ENCODE measurements at regions not wholly inside any gene's neighbourhood (a gene's known extent, or its start where the extent isn't known, plus 50 kb on each side); places are given as distances from the start of the nearest gene placed in this dataset.
"Not testable (repeated sequence)": the region's sequence is repeated elsewhere in the genome, so short reads cannot be mapped to it uniquely, and the experiment has no call there.

DNA sequence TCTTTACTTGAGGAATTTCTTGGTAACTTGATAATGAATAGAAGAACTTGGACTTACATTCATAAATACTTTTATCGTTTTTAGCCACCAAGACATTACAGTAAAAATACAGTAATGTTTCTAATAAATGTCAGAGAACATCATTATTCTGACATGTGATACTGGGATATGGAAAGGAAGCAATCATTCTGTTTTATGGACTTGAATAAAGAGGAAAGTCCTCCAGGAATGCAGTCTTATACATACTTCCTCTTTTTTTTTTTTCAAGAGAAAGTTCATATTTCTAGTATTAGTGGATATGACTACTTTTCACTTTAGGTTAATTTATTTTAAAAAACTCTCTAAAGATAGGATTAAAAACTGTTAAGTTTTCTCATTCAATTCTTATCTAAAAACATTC, 220.0 kb upstream of the SEMA3C start:
- no peak for DNase-seq (ENCODE audit: low read depth in 2 of 2)

DNA sequence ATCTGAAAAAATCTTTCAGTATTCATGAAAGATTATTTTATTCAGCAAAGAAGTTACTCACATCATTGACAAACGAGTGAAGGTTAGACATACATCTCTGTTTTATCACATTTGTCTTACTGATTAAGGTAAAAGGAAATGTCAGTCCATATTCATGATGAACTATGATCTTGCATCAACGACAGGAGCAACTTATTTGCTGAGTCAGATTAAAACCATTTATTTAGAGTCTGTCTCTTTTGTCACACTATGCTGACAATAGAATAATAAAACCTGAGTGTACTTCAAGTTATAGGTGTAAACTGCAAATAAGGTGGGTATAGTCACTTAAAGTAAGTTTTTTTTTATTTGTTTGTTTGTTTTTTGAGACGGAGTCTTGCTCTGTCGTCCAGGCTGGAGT, 216.5 kb upstream of the SEMA3C start:
- DNase-seq (ENCODE audit: low read depth in 2 of 2): no peak

DNA sequence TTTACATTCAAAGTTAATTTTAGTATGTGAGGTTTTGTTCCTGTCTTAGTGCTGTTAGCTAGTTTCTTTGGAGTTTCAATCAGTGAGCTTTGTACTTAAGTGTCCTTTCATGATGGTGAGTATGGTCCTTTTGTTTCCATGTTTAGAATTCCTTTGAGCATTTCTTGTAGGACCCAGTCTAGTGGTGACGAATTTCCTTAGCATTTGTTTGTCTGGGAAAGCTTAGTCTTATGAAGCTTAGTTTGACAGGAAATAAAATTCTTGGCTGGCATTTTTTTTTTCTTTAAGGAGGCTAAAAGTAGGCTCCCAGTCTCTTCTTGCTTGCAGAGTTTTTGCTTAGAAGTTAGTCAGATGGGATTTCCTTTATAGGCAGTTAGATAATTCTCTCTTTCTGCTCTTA, 209.2 kb upstream of the SEMA3C start:
- DNase-seq (ENCODE audit: low read depth in 2 of 2): no peak

DNA sequence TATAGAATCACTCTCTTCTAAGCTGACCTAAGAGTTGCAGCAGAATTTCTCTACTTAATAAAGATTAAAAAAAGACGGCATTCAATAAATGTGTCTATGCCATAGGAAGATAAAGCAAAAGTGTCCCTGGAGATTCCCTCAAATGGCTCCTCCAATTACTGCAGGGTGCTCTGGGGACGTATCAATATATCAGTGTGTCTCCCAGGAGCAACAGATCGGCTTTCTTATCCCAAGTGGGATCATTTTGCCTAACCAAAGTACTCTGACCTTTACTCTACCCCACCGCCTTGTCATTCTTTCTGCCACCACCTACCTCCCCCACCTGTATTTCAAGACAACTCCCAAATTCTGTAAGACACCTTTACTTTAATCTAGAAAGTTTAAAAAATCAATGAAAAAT, 202.0 kb upstream of the SEMA3C start:
- no peak for DNase-seq (ENCODE audit: low read depth in 2 of 2)

GRCh38 chr7:81120111-81120510, 201.3 kb upstream of the SEMA3C start:
- no peak for DNase-seq (ENCODE audit: low read depth in 2 of 2)

GRCh38 chr7:81114633-81115032, 195.8 kb upstream of the SEMA3C start:
- DNase-seq (ENCODE audit: low read depth in 2 of 2): no peak

- no peak for DNase-seq (ENCODE audit: low read depth in 2 of 2)
These were observed 193.9 kb upstream of the SEMA3C start for GRCh38 chr7:81112731-81113130.

DNA sequence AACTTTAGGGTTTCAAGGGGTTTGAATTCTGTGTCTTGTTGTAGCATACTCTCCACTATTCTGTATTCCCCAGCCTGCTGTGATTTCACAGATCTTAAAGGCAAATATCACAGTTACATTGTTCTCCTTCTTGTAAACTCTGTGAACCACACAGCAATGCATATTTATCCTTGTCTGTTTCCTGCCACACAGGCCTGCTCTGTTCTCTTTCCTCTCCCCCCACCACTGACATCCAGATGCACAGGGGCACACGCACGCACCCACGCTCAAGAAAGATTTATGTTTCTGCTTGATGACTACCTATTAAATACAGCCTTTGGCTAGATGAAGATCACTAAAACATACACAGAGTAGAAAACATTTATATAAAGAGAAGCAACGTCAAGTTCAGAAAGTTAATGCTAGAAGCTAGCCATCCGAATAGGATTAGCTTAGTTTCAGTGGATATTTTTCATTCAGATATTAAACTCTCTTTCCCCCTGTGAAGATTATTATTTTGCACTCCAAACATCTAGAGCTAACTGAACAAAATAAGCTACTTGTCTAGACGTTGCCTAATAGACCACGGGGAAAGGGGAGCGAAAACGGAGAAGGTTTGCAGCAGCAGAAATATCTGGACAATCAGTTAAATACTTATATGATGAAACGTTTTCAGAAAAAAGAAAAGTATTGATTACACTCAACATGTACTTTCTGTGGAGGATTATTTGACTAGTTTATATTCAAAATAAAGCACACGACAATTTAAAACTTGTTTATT, 193.1 kb upstream of the SEMA3C start:
- DNase-seq (ENCODE audit: low read depth in 2 of 2): no peak

GRCh38 chr7:81111358-81111757, 192.5 kb upstream of the SEMA3C start:
- no peak for DNase-seq (ENCODE audit: low read depth in 2 of 2)

GRCh38 chr7:81110673-81111072, 191.8 kb upstream of the SEMA3C start:
- no peak for DNase-seq (ENCODE audit: low read depth in 2 of 2)

DNA sequence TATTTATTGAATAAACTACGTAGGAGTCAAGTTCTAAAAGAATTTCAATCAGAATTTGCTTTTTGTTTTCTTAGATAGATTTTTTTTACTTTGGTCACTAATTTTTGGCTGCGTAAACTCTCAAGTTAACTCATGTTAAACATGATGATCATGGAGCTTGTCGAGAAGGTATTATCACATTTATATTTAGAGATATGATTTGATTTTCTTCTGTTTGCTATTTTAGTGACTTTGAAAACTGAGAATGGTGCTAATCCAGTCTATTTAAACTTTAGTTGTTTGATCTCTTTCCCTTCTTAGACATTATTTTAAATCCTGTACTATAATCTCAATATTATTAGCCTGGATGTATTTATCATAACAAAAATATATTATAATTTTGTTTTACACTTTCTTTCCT, 179.4 kb upstream of the SEMA3C start:
- DNase-seq (ENCODE audit: low read depth in 2 of 2): no peak

DNA sequence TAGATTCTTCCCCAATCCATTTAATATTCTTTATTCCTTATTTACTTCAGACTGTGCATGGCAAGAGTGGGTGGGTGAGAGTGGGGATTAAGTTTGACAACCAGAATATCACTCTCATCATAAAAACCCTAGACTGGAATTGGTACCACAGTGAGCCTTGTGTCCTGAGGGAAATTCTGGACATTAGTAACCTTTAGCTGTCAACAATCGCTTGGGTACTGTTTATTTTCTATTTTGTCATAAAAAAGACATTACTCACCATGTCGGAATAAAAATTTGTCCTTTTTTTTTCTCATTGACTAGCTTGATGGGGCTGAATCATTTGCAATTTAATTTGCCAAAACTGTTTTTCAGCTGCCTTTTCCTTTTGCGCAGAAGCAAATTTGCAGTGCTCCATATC, 176.1 kb upstream of the SEMA3C start:
- DNase-seq (ENCODE audit: low read depth in 2 of 2): no peak

DNA sequence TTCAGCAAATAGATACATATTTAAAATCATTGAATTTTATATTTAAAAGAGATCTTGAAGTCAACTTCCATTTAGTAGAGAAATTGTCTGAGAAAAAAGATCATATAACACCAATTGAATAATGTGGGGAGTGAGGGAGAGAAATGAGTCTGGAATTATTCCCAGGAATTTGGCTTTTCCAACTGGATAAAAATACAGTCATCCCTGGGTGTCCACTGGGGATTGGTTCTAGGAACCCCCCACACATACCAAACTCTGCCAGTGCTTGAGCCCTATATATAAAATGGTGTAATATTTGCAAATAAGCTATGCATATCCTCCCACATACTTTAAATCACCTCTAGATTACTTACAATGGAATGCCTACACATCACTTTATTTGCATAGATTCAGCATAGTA, 162.8 kb upstream of the SEMA3C start:
- no peak for DNase-seq (ENCODE audit: low read depth in 2 of 2)

DNA sequence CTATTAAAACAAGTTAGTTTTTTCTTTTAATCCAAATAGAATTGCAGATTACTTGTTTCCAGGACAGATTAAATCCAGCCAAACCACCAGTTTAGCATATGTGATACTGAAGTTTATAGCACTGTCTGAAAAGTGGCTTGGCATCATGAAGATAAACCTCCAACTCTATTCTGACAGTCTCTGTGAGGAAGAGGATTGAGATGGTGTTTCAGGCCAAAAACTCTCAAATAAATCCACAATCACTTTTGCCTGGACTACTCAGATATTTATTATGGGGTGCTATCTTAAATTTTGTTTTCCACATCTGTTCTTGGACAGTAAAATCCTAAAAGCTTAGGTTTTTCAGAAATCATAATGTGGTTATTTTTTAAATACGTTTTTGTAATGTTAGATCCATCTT, 161.7 kb upstream of the SEMA3C start:
- DNase-seq (ENCODE audit: low read depth in 2 of 2): no peak

DNA sequence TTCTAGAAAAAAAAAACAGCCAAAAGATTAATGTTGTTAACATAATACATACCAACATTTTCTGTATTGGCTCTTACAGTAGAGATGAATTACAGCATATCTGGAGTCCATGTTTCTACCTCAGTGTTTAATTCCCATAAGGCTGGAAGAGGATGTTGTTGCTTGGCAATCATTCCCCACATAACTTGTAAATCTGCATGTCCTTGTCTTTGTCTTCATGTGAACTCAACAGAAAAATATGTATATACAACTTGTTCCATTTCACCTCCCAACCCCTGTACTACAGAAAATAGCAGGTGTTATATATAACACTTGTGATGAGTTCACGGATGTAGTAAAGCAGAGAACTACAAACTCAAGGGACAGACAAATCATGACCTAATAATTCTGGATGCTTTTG, 160.9 kb upstream of the SEMA3C start:
- no peak for DNase-seq (ENCODE audit: low read depth in 2 of 2)

GRCh38 chr7:81075150-81075549, 156.3 kb upstream of the SEMA3C start:
- DNase-seq (ENCODE audit: low read depth in 2 of 2): no peak

- DNase-seq (ENCODE audit: low read depth in 2 of 2): no peak
These were observed 155.6 kb upstream of the SEMA3C start for GRCh38 chr7:81074406-81074805.

- no peak for DNase-seq (ENCODE audit: low read depth in 2 of 2)
These were observed 155.0 kb upstream of the SEMA3C start for GRCh38 chr7:81073931-81074251.

GRCh38 chr7:81070956-81071355, 152.1 kb upstream of the SEMA3C start:
- no peak for DNase-seq (ENCODE audit: low read depth in 2 of 2)

DNA sequence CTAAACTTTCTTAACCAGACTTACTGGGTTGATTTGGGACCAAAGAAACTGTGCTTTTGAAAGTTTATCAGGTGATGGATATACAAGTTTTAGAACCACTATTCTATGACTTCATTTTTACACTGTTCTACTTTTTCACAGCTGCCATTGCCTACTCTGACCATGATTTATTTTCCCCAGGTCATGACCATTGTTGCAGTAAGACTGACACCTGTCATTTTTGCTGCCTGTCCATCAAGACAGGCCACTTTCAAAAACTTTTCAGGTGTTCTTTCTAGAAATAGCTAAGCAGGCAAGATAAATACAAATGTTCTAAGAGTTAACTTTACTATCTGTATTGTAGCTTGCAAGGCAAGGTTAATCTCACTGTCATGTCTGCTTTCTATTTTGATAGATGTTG, 147.9 kb upstream of the SEMA3C start:
- DNase-seq (ENCODE audit: low read depth in 2 of 2): no peak

- DNase-seq (ENCODE audit: low read depth in 2 of 2): no peak
These were observed 145.6 kb upstream of the SEMA3C start for GRCh38 chr7:81064426-81064825.

DNA sequence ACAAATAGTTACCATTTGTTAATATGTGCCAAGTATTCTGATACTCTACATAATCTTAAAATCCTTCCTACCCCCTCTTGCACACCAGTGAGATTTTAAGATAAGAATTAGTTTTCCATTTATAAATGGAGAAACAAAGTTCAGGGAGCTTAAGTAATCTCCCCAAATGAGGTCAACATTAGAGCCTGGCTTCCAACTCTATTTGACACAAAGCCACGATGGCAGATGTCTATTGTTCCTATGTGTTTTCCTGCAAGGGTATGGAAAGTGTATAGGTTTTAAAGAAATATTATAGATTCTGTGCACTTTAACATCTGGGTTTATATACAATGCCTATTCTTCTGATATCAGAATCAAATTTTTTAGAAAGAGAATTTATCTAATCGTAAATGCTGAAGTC, 143.9 kb upstream of the SEMA3C start:
- no peak for DNase-seq (ENCODE audit: low read depth in 2 of 2)

GRCh38 chr7:81057469-81057868, 138.6 kb upstream of the SEMA3C start:
- not testable (repeated sequence) for DNase-seq (ENCODE audit: low read depth in 2 of 2)

DNA sequence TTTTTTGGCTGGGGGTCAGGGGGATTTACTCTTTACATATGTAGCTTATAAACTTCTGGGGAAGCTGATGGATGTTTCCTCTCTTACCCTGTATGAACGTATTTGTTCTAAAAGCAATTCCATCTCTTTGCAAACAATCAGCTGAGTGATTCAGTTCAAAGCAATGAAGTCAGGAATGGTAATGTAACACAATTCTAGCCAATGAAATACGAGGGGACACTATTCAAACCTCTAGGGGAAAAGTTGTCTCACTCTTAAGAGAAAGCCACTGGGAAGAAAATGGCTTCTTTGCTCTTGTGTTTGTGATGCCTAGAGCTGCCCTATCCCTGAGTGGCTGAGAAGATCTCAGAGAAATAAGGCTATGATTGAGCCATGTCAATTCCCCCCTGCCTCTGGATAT, 134.8 kb upstream of the SEMA3C start:
- no peak for DNase-seq (ENCODE audit: low read depth in 2 of 2)
